ENCODE measurements at regions not wholly inside any gene's neighbourhood (a gene's known extent, or its start where the extent isn't known, plus 50 kb on each side); places are given as distances from the start of the nearest gene placed in this dataset.

DNA sequence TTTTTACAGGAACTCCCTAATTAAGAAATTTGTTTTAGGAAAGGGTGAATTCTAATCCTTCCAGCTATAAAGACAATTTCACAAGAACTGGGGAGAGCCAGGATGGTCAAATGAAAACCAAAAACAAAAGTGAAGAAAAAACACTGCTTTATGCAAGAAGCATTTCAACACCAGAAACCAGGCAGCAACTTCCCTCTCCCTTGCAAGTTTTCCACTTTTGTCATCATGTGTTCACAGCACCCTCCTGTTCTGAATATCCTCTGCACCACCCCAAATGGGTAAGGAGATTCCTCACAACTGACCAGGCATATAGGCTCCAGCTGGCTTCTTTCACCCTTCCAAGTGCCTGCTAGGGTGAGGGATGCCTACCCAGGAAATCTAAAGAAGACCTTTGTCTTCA lies 328.1 kb downstream of the TBC1D4 start:
- TF ChIP-seq POLR2AphosphoS5 (IDR thresholded peaks at IDR 0.05): no peak
- TF ChIP-seq, protein P1, sequence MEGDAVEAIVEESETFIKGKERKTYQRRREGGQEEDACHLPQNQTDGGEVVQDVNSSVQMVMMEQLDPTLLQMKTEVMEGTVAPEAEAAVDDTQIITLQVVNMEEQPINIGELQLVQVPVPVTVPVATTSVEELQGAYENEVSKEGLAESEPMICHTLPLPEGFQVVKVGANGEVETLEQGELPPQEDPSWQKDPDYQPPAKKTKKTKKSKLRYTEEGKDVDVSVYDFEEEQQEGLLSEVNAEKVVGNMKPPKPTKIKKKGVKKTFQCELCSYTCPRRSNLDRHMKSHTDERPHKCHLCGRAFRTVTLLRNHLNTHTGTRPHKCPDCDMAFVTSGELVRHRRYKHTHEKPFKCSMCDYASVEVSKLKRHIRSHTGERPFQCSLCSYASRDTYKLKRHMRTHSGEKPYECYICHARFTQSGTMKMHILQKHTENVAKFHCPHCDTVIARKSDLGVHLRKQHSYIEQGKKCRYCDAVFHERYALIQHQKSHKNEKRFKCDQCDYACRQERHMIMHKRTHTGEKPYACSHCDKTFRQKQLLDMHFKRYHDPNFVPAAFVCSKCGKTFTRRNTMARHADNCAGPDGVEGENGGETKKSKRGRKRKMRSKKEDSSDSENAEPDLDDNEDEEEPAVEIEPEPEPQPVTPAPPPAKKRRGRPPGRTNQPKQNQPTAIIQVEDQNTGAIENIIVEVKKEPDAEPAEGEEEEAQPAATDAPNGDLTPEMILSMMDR (IDR thresholded peaks at IDR 0.05): no peak
- no peak for TF ChIP-seq POLR2A (IDR thresholded peaks at IDR 0.05; ENCODE audit: low read depth)
